SK-N-SH treated with all-trans-retinoic acid at 6 μM for 48 hours (cell line): ENCODE measurements at regions not wholly inside any gene's neighbourhood (a gene's known extent, or its start where the extent isn't known, plus 50 kb on each side); places are given as distances from the start of the nearest gene placed in this dataset.

ENCODE experiments used
- ISL1 ChIP-seq: fragments of 250-450 bp; sonication (Bioruptor Pico); IDR thresholded peaks from 2 replicates; pipeline ENCODE4 v2.1.2; 2022; ENCODE audit warnings: mild to moderate bottlenecking, moderate library complexity
- PATZ1 ChIP-seq: fragments of 250-450 bp; sonication (Bioruptor Pico); IDR thresholded peaks from 2 replicates; pipeline ENCODE4 v1.8.0; 2020; ENCODE audit warnings: mild to moderate bottlenecking, moderate library complexity, borderline replicate concordance
- POU6F1 ChIP-seq: fragments of 250-450 bp; sonication (Bioruptor Pico); IDR thresholded peaks from 2 replicates; pipeline ENCODE4 v1.8.0; 2021; ENCODE audit warnings: low read depth, mild to moderate bottlenecking, moderate library complexity, borderline replicate concordance
- PPARA ChIP-seq: fragments of 250-450 bp; sonication (Bioruptor Pico); IDR thresholded peaks from 2 replicates; pipeline ENCODE4 v1.5.0; 2020; ENCODE audit warnings: mild to moderate bottlenecking, borderline replicate concordance
- SNAI2 ChIP-seq: fragments of 250-450 bp; sonication (Bioruptor Pico); IDR thresholded peaks from 2 replicates; pipeline ENCODE4 v1.5.0; 2020; ENCODE audit warnings: mild to moderate bottlenecking, moderate library complexity
- ZC3H10 ChIP-seq: fragments of 250-450 bp; sonication (Bioruptor Pico); IDR thresholded peaks from 2 replicates; pipeline ENCODE4 v1.5.1; 2021; ENCODE audit warnings: mild to moderate bottlenecking, moderate library complexity
- ZFP3 ChIP-seq: fragments of 250-450 bp; sonication (Bioruptor Pico); IDR thresholded peaks from 2 replicates; pipeline ENCODE4 v1.5.0; 2020; ENCODE audit warnings: mild to moderate bottlenecking, moderate library complexity

GRCh38 chr7:42457663-42458062 lies 220.7 kb upstream of the GLI3 start:
- no peak for TF ChIP-seq ISL1 (CRISPR knock-in tag)
- TF ChIP-seq PATZ1 (CRISPR knock-in tag), result no peak
- TF ChIP-seq ZC3H10 (CRISPR knock-in tag), result no peak
- TF ChIP-seq POU6F1, result no peak
- no peak for TF ChIP-seq ZFP3 (CRISPR knock-in tag)
- TF ChIP-seq PPARA (CRISPR knock-in tag), result no peak
- TF ChIP-seq SNAI2 (CRISPR knock-in tag), result no peak
